Liver (tissue), 8 donors: ENCODE measurements at regions not wholly inside any gene's neighbourhood (a gene's known extent, or its start where the extent isn't known, plus 50 kb on each side); places are given as distances from the start of the nearest gene placed in this dataset.

Source experiments
- DNase-seq: peaks from one replicate; pipeline ENCODE4 v3.0.0-alpha.2; 2017; ENCODE audit warnings: low spot score
- H3K27ac ChIP-seq, 2 donors: one replicate each; pipeline ENCODE4 v1.7.0; 2013; ENCODE audit warnings: inconsistent platforms in 2 of 2, low read length in 2 of 2, control low read depth in 1 of 2, low read depth in 1 of 2, mild to moderate bottlenecking in 1 of 2
- H3K27me3 ChIP-seq, 4 donors: one replicate each; pipeline versions ENCODE4 v1.6.1 to v1.7.0; 2013; ENCODE audit warnings: low read length in 3 of 4, inconsistent platforms in 1 of 4, mild to moderate bottlenecking in 1 of 4, moderate library complexity in 1 of 4; ENCODE audit not compliant: control insufficient read depth in 4 of 4, insufficient read depth in 4 of 4
- H3K36me3 ChIP-seq, 4 donors: one replicate each; pipeline versions ENCODE4 v1.6.1 to v1.7.0; 2013; ENCODE audit warnings: low read length in 3 of 4, mild to moderate bottlenecking in 3 of 4, low read depth in 1 of 4, moderate library complexity in 1 of 4; ENCODE audit not compliant: control insufficient read depth in 4 of 4, insufficient read depth in 3 of 4
- H3K4me1 ChIP-seq, 4 donors: one replicate each; pipeline versions ENCODE4 v1.6.1 to v1.7.0; 2013; ENCODE audit warnings: low read length in 3 of 4, mild to moderate bottlenecking in 3 of 4, moderate library complexity in 1 of 4; ENCODE audit not compliant: control insufficient read depth in 4 of 4, insufficient read depth in 4 of 4
- H3K4me3 ChIP-seq, 3 donors: one replicate each; pipeline versions ENCODE4 v1.6.1 to v1.7.0; 2013; ENCODE audit warnings: low read length in 3 of 3, control low read depth in 1 of 3, low read depth in 1 of 3, mild to moderate bottlenecking in 1 of 3
- H3K9ac ChIP-seq, 2 donors: one replicate each; pipeline ENCODE4 v1.7.0; 2013; ENCODE audit warnings: low read length in 2 of 2, mild to moderate bottlenecking in 2 of 2, moderate library complexity in 2 of 2, control low read depth in 1 of 2, low read depth in 1 of 2
- H3K9me3 ChIP-seq, 4 donors: one replicate each; pipeline versions ENCODE4 v1.6.1 to v1.7.0; 2013; ENCODE audit warnings: low read length in 3 of 4; ENCODE audit not compliant: control insufficient read depth in 4 of 4
- ATF3 ChIP-seq: IDR thresholded peaks from 2 replicates; pipeline ENCODE4 v1.6.1; 2016; ENCODE audit warnings: antibody characterized with exemption
- CTCF ChIP-seq: fragments of 150-350 bp; IDR thresholded peaks from 2 replicates; pipeline ENCODE4 v1.5.1; 2017; ENCODE audit warnings: improper control_type of control experiment, low read depth, low read length; ENCODE audit not compliant: missing input control
- EGR1 ChIP-seq, 2 donors: IDR thresholded peaks; 2 replicates each; pipeline ENCODE4 v1.6.1; 2016 to 2018; ENCODE audit warnings: antibody characterized with exemption in 2 of 2, low read depth in 2 of 2
- FOXA1 ChIP-seq: IDR thresholded peaks from 2 replicates; pipeline ENCODE4 v1.6.1; 2016; ENCODE audit warnings: antibody characterized with exemption
- FOXA2 ChIP-seq: IDR thresholded peaks from 2 replicates; pipeline ENCODE4 v1.6.1; 2016; ENCODE audit warnings: antibody characterized with exemption
- GABPA ChIP-seq, 2 donors: IDR thresholded peaks in 1 of 2; conservative IDR thresholded peaks in 1 of 2; 2 replicates each; pipeline ENCODE4 v1.6.1; 2016; ENCODE audit warnings: antibody characterized with exemption in 2 of 2, mild to moderate bottlenecking in 1 of 2, moderate library complexity in 1 of 2
- HNF4A ChIP-seq, 2 donors: conservative IDR thresholded peaks; 2 replicates each; pipeline ENCODE4 v1.6.1; 2016; ENCODE audit warnings: antibody characterized with exemption in 2 of 2, mild to moderate bottlenecking in 2 of 2
- HNF4G ChIP-seq: IDR thresholded peaks from 2 replicates; pipeline ENCODE4 v1.6.1; 2016; ENCODE audit warnings: antibody characterized with exemption
- JUND ChIP-seq, 2 donors: IDR thresholded peaks; 2 replicates each; pipeline ENCODE4 v1.6.1; 2016; ENCODE audit warnings: antibody characterized with exemption in 2 of 2
- NR2F2 ChIP-seq: IDR thresholded peaks from 2 replicates; pipeline ENCODE4 v1.6.1; 2016; ENCODE audit warnings: antibody characterized with exemption
- RAD21 ChIP-seq, 2 donors: IDR thresholded peaks; 2 replicates each; pipeline ENCODE4 v1.6.1; 2016; ENCODE audit warnings: antibody characterized with exemption in 2 of 2, mild to moderate bottlenecking in 2 of 2
- RXRA ChIP-seq, 2 donors: IDR thresholded peaks; 2 replicates each; pipeline ENCODE4 v1.6.1; 2017 to 2018; ENCODE audit warnings: antibody characterized with exemption in 2 of 2, mild to moderate bottlenecking in 1 of 2
- SP1 ChIP-seq: IDR thresholded peaks from 2 replicates; pipeline ENCODE4 v1.6.1; 2018; ENCODE audit warnings: antibody characterized with exemption, mild to moderate bottlenecking
- TAF1 ChIP-seq: conservative IDR thresholded peaks from 2 replicates; pipeline ENCODE4 v1.6.1; 2016; ENCODE audit warnings: antibody characterized with exemption, mild to moderate bottlenecking
- YY1 ChIP-seq: IDR thresholded peaks from 2 replicates; pipeline ENCODE4 v1.6.1; 2016; ENCODE audit warnings: antibody characterized with exemption, mild to moderate bottlenecking
- WGBS: extraction: QIAGEN DNeasy Blood & Tissue Kit; methylation state at CpG from one replicate; pipeline ENCODE4 v1.1.7; 2013; 5-methylcytosine and 5-hydroxymethylcytosine counted together
- TF ChIP-seq, protein P1 (sequence below): IDR thresholded peaks from 2 replicates; pipeline ENCODE4 v1.6.1; 2016; ENCODE audit warnings: antibody characterized with exemption
- TF ChIP-seq, protein P2 (sequence below): IDR thresholded peaks from 2 replicates; pipeline ENCODE4 v1.6.1; 2016; ENCODE audit warnings: antibody characterized with exemption
- TF ChIP-seq, protein P3 (sequence below): IDR thresholded peaks from 2 replicates; pipeline ENCODE4 v1.6.1; 2016; ENCODE audit warnings: antibody characterized with exemption, mild to moderate bottlenecking
- donor health status: healthy.
- donor health status: healthy.
- donor health status: healthy.
- donor health status: healthy.
- donor health status: healthy.

- WGBS: 53% methylated on average over 1 of the region's 1 CpG
- no peak overlapping the region for H3K9ac ChIP-seq
- no peak overlapping the region for H3K27ac ChIP-seq
- TF ChIP-seq HNF4G (no peak), GABPA (IDR thresholded peaks at IDR 0.05 in 1 of 2, conservative IDR thresholded peaks at IDR 0.05 in 1 of 2) (no peak), SP1 (no peak), HNF4A (conservative IDR thresholded peaks at IDR 0.05) (no peak), ATF3 (no peak), FOXA1 (no peak), EGR1 (IDR thresholded peaks at IDR 0.05; ENCODE audit: low read depth in 2 of 2) (no peak), JUND (IDR thresholded peaks at IDR 0.05) (no peak), RXRA (IDR thresholded peaks at IDR 0.05) (no peak), YY1 (no peak), CTCF (no peak)
- TF ChIP-seq, protein P1, sequence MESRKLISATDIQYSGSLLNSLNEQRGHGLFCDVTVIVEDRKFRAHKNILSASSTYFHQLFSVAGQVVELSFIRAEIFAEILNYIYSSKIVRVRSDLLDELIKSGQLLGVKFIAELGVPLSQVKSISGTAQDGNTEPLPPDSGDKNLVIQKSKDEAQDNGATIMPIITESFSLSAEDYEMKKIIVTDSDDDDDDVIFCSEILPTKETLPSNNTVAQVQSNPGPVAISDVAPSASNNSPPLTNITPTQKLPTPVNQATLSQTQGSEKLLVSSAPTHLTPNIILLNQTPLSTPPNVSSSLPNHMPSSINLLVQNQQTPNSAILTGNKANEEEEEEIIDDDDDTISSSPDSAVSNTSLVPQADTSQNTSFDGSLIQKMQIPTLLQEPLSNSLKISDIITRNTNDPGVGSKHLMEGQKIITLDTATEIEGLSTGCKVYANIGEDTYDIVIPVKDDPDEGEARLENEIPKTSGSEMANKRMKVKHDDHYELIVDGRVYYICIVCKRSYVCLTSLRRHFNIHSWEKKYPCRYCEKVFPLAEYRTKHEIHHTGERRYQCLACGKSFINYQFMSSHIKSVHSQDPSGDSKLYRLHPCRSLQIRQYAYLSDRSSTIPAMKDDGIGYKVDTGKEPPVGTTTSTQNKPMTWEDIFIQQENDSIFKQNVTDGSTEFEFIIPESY: no peak
- no peaks in the 10 kb centered on the region for H3K9me3 ChIP-seq
- H3K27me3 ChIP-seq: peaks cover 2 to 13% (median 3%) of the 10 kb centered on the region in 4 donors
- no peak overlapping the region for H3K4me3 ChIP-seq
- DNase-seq: no peak
- H3K4me1 ChIP-seq: peaks cover 11 to 17% (median 16%) of the 10 kb centered on the region in 4 donors
- H3K36me3 ChIP-seq: no peaks in the 10 kb centered on the region
These were observed 152.4 kb upstream of the FRMD4B start for GRCh38 chr3:69538281-69538680.

GRCh38 chr3:69536306-69537020 lies 150.6 kb upstream of the FRMD4B start:
- Histone ChIP-seq H3K27ac (no peak overlapping the region), H3K4me3 (no peak overlapping the region), H3K27me3 (peaks cover 0 to 3% (median 2%) of the 10 kb centered on the region in 4 donors), H3K4me1 (peaks cover 0 to 3% (median 2%) of the 10 kb centered on the region in 4 donors), H3K9me3 (no peaks in the 10 kb centered on the region), H3K9ac (no peak overlapping the region), H3K36me3 (no peaks in the 10 kb centered on the region)
- no peak for DNase-seq
- WGBS: 76% methylated on average over 19 of the region's 19 CpGs
- TF ChIP-seq HNF4A (conservative IDR thresholded peaks at IDR 0.05): no peak
- no peak for TF ChIP-seq TAF1
- no peak for TF ChIP-seq HNF4G
- no peak for TF ChIP-seq FOXA2
- no peak for TF ChIP-seq GABPA (IDR thresholded peaks at IDR 0.05 in 1 of 2, conservative IDR thresholded peaks at IDR 0.05 in 1 of 2)
- no peak for TF ChIP-seq ATF3
- no peak for TF ChIP-seq NR2F2
- TF ChIP-seq, protein P2, sequence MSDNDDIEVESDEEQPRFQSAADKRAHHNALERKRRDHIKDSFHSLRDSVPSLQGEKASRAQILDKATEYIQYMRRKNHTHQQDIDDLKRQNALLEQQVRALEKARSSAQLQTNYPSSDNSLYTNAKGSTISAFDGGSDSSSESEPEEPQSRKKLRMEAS: no peak
- no peak for TF ChIP-seq JUND (IDR thresholded peaks at IDR 0.05)
- TF ChIP-seq FOXA1: no peak
- TF ChIP-seq, protein P3, sequence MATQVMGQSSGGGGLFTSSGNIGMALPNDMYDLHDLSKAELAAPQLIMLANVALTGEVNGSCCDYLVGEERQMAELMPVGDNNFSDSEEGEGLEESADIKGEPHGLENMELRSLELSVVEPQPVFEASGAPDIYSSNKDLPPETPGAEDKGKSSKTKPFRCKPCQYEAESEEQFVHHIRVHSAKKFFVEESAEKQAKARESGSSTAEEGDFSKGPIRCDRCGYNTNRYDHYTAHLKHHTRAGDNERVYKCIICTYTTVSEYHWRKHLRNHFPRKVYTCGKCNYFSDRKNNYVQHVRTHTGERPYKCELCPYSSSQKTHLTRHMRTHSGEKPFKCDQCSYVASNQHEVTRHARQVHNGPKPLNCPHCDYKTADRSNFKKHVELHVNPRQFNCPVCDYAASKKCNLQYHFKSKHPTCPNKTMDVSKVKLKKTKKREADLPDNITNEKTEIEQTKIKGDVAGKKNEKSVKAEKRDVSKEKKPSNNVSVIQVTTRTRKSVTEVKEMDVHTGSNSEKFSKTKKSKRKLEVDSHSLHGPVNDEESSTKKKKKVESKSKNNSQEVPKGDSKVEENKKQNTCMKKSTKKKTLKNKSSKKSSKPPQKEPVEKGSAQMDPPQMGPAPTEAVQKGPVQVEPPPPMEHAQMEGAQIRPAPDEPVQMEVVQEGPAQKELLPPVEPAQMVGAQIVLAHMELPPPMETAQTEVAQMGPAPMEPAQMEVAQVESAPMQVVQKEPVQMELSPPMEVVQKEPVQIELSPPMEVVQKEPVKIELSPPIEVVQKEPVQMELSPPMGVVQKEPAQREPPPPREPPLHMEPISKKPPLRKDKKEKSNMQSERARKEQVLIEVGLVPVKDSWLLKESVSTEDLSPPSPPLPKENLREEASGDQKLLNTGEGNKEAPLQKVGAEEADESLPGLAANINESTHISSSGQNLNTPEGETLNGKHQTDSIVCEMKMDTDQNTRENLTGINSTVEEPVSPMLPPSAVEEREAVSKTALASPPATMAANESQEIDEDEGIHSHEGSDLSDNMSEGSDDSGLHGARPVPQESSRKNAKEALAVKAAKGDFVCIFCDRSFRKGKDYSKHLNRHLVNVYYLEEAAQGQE: no peak
- TF ChIP-seq RAD21 (IDR thresholded peaks at IDR 0.05): no peak
- TF ChIP-seq CTCF: no peak
- TF ChIP-seq YY1: no peak
- no peak for TF ChIP-seq SP1
- TF ChIP-seq RXRA (IDR thresholded peaks at IDR 0.05): no peak
- TF ChIP-seq EGR1 (IDR thresholded peaks at IDR 0.05; ENCODE audit: low read depth in 2 of 2): no peak
